ENCODE measurements at regions not wholly inside any gene's neighbourhood (a gene's known extent, or its start where the extent isn't known, plus 50 kb on each side); places are given as distances from the start of the nearest gene placed in this dataset.
A peak's percentile ranks its signal among the peaks of the same experiment; 100 is the strongest.

DNA sequence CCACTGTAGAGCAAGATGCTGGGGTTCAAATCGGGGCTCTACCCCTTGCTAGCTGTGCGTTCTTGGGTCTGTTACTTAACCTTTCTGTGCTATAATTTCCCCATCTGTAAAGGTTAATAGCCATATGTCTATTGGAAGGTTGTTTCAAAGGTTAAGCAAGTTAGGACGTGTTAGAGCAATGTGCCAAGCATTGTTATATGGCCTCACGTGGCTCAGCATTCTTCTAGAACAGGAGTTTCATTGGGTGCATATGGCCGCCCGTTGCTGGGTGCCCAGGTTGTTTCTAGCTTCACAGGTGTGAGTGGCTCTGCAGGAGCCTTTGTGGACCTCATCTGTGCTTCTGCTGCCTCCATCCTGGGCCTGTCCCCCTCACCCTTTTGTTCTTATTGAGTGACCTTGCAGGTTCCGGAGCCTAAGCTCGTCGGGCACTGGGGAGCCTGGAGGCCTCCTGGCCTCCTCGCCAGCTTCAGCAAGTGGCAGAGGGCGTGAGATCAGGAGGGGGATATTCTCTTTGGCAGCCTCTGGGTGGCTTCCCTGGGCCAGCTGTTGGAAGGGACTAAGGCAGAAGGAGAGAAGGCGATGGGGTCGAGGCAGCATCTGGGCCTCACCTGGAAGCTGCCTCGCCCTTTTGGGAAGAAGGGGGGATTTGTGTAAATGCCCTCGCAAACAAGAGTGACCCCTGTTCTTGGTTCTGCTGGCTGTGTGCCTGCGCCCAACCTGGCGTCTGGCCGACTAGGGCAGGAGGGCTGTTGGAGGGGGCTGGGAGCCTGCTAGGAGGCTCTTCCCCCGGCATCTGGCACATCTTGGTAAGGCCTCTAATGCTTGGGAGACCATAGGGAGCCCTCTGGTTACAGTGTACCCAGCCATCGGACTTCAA is 80.2 kb upstream of the CIBAR2 start:
- Mint-ChIP-seq H3K4me3 (no peak overlapping the region), H3K27ac (peak overlapping the region in 1 of 3 experiments; percentile 31; a peak in 1 of 7 replicates), H3K27me3 (ENCODE audit: low read depth) (no peaks in the 10 kb centered on the region), H3K36me3 (ENCODE audit: insufficient read depth in 1 of 3, low read depth in 3 of 3) (peaks cover 0 to 5% (median under 1%) of the 10 kb centered on the region in 3 experiments; a peak in 4 of 7 replicates), H3K4me1 (peaks cover 5 to 25% of the 10 kb centered on the region in 2 experiments; a peak in 3 of 4 replicates), H3K9me3 (peaks cover 0 to 2% of the 10 kb centered on the region in 2 experiments; a peak in 2 of 5 replicates)
- no peaks in the 10 kb centered on the region for H3K4me1 ChIP-seq (ENCODE audit: insufficient read depth, low read length)
- DNase-seq: no peak
- H3K18ac ChIP-seq (ENCODE audit: insufficient read length, low read depth, low read length): no peak overlapping the region
- no peak overlapping the region for H3K23ac ChIP-seq (ENCODE audit: insufficient read length, low read depth, low read length)
- no peak overlapping the region for H2AK5ac ChIP-seq (ENCODE audit: insufficient read length, low read length)
- no peaks in the 10 kb centered on the region for H4K20me1 ChIP-seq (ENCODE audit: control insufficient read depth, insufficient read depth, insufficient read length)
- no peaks in the 10 kb centered on the region for H3K23me2 ChIP-seq (ENCODE audit: insufficient read length, low read depth, low read length, poor library complexity, severe bottlenecking)
- no peak overlapping the region for H3K4me2 ChIP-seq (ENCODE audit: insufficient read depth, insufficient read length, low read length)
- H3K56ac ChIP-seq (ENCODE audit: insufficient read length, low read depth, low read length): no peak overlapping the region
- no peak overlapping the region for H2BK5ac ChIP-seq (ENCODE audit: insufficient read length, low read length)
- H2BK12ac ChIP-seq (ENCODE audit: insufficient read length, low read depth, low read length): no peak overlapping the region
- WGBS (ENCODE audit: extremely low coverage, insufficient read length, low lambda C conversion rate): no CpG with 5 or more reads among the region's 20 CpGs
- no peak overlapping the region for H2BK15ac ChIP-seq (ENCODE audit: low read depth, low read length)
- no peak overlapping the region for H4K91ac ChIP-seq (ENCODE audit: insufficient read length, low read depth, low read length)
- no peaks in the 10 kb centered on the region for H3K27me3 ChIP-seq (ENCODE audit: insufficient read depth, low read length)
- H3K14ac ChIP-seq (ENCODE audit: insufficient read depth, low read length): no peak overlapping the region
- no peak overlapping the region for H4K5ac ChIP-seq (ENCODE audit: insufficient read length, low read depth, low read length)
- no peak overlapping the region for H3K4ac ChIP-seq (ENCODE audit: low read depth, low read length)
- H3K79me1 ChIP-seq (ENCODE audit: insufficient read depth, low read depth, low read length, poor library complexity, severe bottlenecking): no peaks in the 10 kb centered on the region
- no peak overlapping the region for H4K8ac ChIP-seq (replicated peaks; ENCODE audit: insufficient read length, low read depth, low read length)
- TF ChIP-seq, protein P1, sequence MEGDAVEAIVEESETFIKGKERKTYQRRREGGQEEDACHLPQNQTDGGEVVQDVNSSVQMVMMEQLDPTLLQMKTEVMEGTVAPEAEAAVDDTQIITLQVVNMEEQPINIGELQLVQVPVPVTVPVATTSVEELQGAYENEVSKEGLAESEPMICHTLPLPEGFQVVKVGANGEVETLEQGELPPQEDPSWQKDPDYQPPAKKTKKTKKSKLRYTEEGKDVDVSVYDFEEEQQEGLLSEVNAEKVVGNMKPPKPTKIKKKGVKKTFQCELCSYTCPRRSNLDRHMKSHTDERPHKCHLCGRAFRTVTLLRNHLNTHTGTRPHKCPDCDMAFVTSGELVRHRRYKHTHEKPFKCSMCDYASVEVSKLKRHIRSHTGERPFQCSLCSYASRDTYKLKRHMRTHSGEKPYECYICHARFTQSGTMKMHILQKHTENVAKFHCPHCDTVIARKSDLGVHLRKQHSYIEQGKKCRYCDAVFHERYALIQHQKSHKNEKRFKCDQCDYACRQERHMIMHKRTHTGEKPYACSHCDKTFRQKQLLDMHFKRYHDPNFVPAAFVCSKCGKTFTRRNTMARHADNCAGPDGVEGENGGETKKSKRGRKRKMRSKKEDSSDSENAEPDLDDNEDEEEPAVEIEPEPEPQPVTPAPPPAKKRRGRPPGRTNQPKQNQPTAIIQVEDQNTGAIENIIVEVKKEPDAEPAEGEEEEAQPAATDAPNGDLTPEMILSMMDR (conservative IDR thresholded peaks at IDR 0.05): no peak
- no peak overlapping the region for H2BK20ac ChIP-seq (ENCODE audit: low read depth, low read length, poor library complexity, severe bottlenecking)
- H2BK120ac ChIP-seq (ENCODE audit: low read depth, low read length, poor library complexity, severe bottlenecking): no peak overlapping the region
- no peaks in the 10 kb centered on the region for H3K79me2 ChIP-seq (ENCODE audit: insufficient read depth, low read length)
- H2AFZ ChIP-seq (ENCODE audit: low read length): no peak overlapping the region
- no peak overlapping the region for H3K27ac ChIP-seq (ENCODE audit: insufficient read length, low read depth, low read length)
- no peak overlapping the region for H3T11ph ChIP-seq (ENCODE audit: low read length)
- H3K9ac ChIP-seq (ENCODE audit: extremely low read depth, insufficient read length, low read length): no peak overlapping the region
- no peaks in the 10 kb centered on the region for H3K9me3 ChIP-seq (ENCODE audit: control insufficient read depth, low read depth, low read length)

All from H9 (cell line).